ENCODE measurements at regions not wholly inside any gene's neighbourhood (a gene's known extent, or its start where the extent isn't known, plus 50 kb on each side); places are given as distances from the start of the nearest gene placed in this dataset.

GRCh38 chr2:216553482-216554240 is 55.0 kb downstream of the RPL37A start:
- no peak for DNase-seq

DNA sequence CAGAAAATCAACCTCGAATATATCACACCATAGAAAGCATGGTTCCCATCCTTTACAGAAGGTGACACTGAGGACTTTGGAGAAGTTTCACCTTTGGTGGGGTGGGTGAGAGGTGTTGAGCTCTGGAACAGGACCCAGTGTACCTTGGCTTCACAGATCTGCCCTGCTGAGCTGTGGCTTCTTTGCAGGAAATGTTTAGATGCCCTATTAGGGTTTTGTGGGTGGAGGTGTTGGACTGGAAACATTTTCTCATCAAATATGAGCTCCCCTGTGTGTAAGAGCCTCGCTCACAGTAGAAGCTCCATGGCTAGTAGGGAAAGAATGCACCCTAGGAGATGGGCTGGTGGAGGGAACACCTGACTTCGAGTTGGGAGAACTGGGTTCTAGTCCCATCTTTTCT is 55.6 kb downstream of the RPL37A start:
- no peak for DNase-seq

DNA sequence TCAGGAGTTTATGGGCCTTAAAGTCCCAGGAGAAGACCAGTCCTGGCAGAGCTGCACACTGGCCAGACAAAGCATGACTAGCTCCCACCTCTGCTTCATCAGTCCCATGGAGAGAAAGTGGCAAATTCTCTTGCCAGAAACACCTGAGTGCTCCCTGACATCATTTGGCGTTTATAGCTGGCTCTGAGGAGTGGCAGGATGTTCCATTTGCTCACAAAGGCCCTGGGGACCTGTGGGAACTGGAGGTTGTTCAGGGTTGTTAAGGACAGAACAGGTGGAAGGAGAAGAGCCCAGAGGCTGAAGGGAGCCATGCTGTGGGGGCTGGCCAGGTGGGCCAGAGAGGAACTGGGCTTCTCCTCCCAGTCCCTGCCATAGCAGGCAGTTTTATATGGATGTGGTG is 56.1 kb downstream of the RPL37A start:
- DNase-seq = no peak

DNA sequence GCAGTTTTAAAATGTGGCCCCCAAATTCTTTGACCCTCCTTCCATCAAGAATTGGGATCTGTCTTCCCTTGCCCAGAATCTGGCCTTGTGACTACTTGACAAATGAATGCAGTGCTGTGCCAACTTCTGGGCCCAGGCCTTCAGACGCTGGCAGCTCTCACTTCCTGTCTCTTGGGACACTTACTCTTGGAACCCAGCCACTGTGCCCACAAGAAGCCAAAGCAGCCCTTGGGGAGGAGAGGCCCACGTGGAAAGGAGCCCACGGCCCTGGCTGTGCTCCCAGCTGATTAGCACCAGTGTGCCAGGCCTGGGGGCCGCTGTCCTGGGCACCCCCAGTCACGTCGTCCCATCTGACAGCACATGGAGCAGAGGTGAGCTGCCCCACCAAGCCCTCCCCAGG is 56.6 kb downstream of the RPL37A start:
- DNase-seq = peak in 2 of 3 donors; percentile 25 to 29

- no peak for DNase-seq
Measured at GRCh38 chr2:216556202-216556601, 57.6 kb downstream of the RPL37A start.

DNA sequence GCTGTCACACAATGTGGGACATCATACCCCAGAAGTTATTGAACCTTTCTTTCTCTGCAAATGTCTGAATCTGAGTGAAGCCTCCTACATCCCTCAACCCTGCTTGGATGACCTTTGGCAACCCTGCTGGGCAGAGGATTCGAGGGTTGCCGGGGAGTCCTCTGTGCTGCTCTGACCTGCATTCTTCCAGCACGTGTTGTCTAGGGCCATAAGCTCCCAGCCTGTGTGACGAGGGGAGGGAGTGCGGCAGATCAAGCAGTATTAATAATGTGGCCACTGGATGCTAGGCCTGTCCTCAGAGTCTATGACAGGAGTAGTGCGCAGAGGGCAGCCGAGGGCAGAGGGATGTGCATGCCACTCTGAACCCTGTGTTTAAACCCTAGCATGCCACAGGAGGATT is 58.8 kb downstream of the RPL37A start:
- no peak for DNase-seq

GRCh38 chr2:216557820-216558219 is 59.2 kb downstream of the RPL37A start:
- DNase-seq = no peak

DNA sequence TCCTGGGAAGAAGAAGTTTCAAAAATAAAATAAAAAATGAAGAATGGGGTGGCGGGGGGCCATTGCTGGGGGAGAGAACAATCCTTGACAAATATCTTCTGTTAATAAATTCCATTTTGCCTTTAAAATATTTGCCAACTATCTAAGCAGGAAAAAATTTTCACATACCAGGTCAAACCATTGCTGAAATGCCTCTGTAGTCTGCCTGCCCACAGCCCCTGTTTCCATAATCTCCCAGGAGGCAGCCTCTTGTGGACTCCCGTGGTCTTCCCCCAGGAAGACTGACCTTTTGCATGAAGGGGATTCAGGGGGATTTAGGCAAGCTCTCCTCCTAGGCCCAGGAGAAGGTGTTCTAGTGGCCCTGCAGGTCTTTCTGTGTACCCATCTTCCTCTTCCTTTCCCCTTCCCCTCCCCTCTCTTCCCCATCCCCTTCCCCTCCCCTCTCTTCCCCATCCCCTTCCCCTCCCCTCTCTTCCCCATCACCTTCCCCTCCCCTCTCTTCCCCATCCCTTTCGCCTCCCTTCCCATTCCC is 61.0 kb downstream of the RPL37A start:
- no peak for DNase-seq

- no peak for DNase-seq
Measured at GRCh38 chr2:216560838-216561270, 62.2 kb downstream of the RPL37A start.

GRCh38 chr2:216562696-216563435 is 64.2 kb downstream of the RPL37A start:
- no peak for DNase-seq

- no peak for DNase-seq
Measured at GRCh38 chr2:216563646-216564045, 65.0 kb downstream of the RPL37A start.

DNA sequence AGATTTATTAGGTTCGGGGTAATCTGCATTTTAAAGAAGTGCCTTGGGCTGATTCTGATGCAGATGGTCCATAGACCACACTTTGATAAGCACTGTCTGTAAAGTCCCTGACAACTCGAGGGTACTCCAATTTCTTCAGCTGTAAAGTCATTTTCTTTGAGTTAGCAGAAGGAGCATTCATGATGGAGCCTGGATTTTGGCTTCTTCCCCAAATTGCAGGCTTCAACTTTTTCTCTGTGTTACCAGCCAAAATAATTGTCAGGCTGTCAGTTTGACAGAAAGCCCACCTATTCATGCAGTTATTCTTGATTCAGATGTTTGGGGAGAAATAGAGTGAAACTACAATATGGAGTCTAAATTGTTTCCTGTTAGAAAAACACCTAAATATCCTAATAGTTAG is 66.0 kb downstream of the RPL37A start:
- no peak for DNase-seq

- no peak for DNase-seq
Measured at GRCh38 chr2:216565956-216566355, 67.3 kb upstream of the IGFBP2 start.

DNA sequence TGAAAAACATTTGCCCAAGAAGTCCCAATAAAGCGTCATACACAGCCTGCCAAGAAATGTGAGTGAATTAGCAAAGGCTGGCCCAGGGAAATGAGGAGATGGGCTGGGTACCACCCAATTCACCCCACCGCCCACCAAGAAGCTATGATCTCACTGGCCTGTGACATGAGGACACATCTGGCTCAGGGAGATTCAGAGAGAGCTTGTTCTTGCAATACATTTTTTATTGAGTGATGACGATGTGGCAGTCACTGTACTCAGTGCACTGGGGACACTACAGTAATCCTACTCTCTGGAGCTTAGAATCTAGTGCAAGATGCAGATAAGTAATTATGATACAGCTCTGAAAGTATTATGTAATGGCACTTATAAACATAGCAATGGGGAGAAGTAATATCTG is 64.6 kb upstream of the IGFBP2 start:
- DNase-seq = peak in 1 of 3 donors; percentile 10

GRCh38 chr2:216569765-216570164 is 63.5 kb upstream of the IGFBP2 start:
- peak in 2 of 3 donors; percentile 17 to 21 for DNase-seq

DNA sequence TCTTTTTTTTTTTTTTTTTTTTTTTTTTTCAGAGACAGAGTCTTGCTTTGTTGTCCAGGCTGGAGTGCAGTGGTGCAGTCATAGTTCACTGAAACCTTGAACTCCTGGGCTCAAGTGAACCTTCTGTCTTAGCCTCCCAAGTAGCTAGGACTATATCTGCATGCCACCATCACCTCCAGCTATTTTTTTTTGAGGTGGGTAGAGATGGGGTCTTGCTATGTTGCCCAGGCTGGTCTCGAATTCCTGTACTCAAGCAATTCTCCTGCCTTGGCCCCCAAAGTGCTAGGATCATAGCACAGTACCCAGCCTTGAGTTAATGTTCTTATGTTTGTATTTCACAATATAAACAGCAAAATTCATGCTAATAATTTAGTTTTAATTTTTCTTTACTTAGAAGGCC is 62.9 kb upstream of the IGFBP2 start:
- no peak for DNase-seq

GRCh38 chr2:216571178-216571908 is 61.9 kb upstream of the IGFBP2 start:
- peak in 1 of 3 donors; percentile 8 for DNase-seq

- DNase-seq = peak; percentile 47 to 72 (median 68)
Measured at GRCh38 chr2:216571909-216572513, 61.2 kb upstream of the IGFBP2 start.

DNA sequence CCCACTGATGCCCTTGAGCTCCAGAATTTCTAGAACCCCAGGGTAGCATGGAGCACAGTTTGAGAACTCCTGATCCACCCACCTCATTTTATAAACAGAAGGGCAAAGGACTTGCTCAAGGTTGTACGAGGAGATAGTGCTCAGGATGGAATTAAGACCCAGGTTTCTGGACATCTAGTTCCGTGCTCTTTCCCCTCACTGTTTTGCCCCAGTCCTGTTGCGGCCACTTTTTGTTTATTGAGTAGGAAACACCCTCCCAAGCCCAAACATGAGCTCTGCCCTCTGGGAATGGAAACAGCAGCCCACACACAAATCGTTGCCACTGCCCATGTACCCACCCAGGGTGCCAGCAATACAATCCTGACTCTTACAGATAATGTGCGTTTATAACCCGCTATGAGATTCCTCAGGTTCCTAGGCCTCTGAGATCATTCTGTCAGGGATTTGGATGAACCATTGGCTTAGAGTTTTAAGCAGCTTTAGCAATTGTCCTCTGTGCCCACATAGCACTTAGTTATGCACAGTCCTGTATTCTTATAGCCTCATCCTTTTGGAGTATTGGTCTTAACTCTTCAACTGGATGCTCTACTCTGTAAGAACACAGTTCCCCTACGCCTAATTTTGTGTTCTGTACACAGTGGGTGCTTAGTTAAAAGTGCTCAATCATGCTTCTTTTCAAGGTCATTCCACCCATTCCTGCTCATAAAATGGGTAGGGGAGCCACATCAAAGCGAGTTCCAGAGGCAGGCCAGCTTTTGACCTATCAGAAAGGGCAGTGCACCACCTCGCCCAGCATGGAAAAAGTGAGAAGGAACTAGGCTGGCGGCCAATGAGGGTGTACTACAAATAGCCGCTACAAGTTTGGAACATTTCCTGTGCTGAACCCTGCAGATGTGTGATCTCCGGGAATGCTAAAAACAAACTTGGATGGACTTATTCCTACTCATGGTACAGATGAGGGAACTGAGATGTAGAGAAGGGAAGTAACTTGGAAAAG is 60.3 kb upstream of the IGFBP2 start:
- DNase-seq = no peak

DNA sequence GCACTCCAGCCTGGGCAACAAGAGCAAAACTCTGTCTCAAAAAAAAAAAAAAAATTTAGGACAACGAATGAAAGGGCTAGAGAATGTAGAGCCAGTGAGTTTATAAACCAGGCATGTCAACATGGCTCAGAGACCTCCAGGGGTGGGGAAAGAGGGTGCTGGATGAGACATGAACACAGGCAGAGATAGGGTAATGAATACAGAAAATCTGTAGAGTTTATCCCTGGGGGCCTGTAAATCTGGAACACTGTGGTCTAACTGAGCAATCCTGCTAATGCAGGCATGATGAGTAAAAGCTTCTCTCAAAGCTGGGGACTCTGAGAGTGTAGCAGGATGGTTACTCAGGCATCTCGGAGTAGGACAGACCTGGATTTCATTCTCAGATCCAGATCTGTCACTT is 59.2 kb upstream of the IGFBP2 start:
- no peak for DNase-seq

GRCh38 chr2:216574586-216574985 is 58.6 kb upstream of the IGFBP2 start:
- DNase-seq = no peak

- peak; percentile 32 to 53 (median 44) for DNase-seq
Measured at GRCh38 chr2:216575465-216575864, 57.8 kb upstream of the IGFBP2 start.
